ENCODE measurements at regions not wholly inside any gene's neighbourhood (a gene's known extent, or its start where the extent isn't known, plus 50 kb on each side); places are given as distances from the start of the nearest gene placed in this dataset.

DNA sequence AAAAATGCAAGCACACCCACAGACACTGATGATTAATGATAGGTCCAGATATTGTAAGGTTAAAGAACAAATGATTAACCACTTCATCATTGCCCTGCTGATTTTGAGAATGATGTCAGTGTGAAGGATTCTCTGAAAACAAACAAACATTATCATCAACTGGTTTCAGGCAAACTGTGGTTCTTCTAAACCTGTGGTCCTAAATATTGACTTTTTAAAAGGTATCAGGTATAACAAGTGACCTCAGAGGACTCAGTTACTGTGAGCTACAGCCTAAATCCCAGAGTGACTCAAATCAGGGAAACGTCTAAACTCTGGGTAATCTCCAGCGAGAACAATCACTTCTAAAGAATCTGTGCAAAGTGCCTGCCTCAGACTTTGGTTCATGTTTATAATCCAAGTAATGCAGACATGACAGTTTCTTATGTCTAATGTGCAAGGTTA, 172.3 kb upstream of the CDH6 start:
- TF ChIP-seq POLR2A (IDR thresholded peaks at IDR 0.05), result no peak
- TF ChIP-seq, protein P1, sequence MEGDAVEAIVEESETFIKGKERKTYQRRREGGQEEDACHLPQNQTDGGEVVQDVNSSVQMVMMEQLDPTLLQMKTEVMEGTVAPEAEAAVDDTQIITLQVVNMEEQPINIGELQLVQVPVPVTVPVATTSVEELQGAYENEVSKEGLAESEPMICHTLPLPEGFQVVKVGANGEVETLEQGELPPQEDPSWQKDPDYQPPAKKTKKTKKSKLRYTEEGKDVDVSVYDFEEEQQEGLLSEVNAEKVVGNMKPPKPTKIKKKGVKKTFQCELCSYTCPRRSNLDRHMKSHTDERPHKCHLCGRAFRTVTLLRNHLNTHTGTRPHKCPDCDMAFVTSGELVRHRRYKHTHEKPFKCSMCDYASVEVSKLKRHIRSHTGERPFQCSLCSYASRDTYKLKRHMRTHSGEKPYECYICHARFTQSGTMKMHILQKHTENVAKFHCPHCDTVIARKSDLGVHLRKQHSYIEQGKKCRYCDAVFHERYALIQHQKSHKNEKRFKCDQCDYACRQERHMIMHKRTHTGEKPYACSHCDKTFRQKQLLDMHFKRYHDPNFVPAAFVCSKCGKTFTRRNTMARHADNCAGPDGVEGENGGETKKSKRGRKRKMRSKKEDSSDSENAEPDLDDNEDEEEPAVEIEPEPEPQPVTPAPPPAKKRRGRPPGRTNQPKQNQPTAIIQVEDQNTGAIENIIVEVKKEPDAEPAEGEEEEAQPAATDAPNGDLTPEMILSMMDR (IDR thresholded peaks at IDR 0.05), result no peak

All from testis (tissue), 2 donors.